Spleen (tissue), 11 donors: ENCODE measurements at regions not wholly inside any gene's neighbourhood (a gene's known extent, or its start where the extent isn't known, plus 50 kb on each side); places are given as distances from the start of the nearest gene placed in this dataset.

ENCODE experiments used
- DNase-seq: peaks from one replicate; pipeline ENCODE4 v3.0.0-alpha.2; 2020
- H3K27ac ChIP-seq, 8 donors: fragments of 200-600 bp; sonication (generic) in 7 of 8; 1 replicate in 4 of 8; 2 replicates in 4 of 8; pipeline versions ENCODE4 v1.5.0 to v1.8.0; 2016 to 2021; ENCODE audit warnings: inconsistent platforms in 4 of 8, mild to moderate bottlenecking in 4 of 8, moderate library complexity in 1 of 8
- H3K27me3 ChIP-seq, 7 donors: fragments of 200-600 bp; sonication (generic) in 6 of 7; replicated peaks in 1 of 7; 1 replicate in 4 of 7; 2 replicates in 3 of 7; pipeline versions ENCODE4 v1.5.0 to v1.8.0; 2016 to 2021; ENCODE audit warnings: inconsistent platforms in 3 of 7, mild to moderate bottlenecking in 1 of 7
- H3K36me3 ChIP-seq, 6 donors: fragments of 200-600 bp; sonication (generic) in 5 of 6; 1 replicate in 4 of 6; 2 replicates in 2 of 6; pipeline versions ENCODE4 v1.5.0 to v1.8.0; 2016 to 2021; ENCODE audit warnings: inconsistent platforms in 2 of 6
- H3K4me1 ChIP-seq, 6 donors: fragments of 200-600 bp; sonication (generic) in 5 of 6; 1 replicate in 3 of 6; 2 replicates in 3 of 6; pipeline versions ENCODE4 v1.5.0 to v1.8.0; 2016 to 2021; ENCODE audit warnings: inconsistent platforms in 3 of 6
- H3K4me3 ChIP-seq, 8 donors: fragments of 200-600 bp; sonication (generic) in 7 of 8; 1 replicate in 4 of 8; 2 replicates in 4 of 8; pipeline versions ENCODE4 v1.5.0 to v1.8.0; 2016 to 2021; ENCODE audit warnings: inconsistent platforms in 4 of 8, mild to moderate bottlenecking in 4 of 8, moderate library complexity in 2 of 8
- H3K9me3 ChIP-seq, 8 donors: fragments of 200-600 bp; sonication (generic) in 7 of 8; 1 replicate in 4 of 8; 2 replicates in 4 of 8; pipeline versions ENCODE4 v1.5.0 to v1.8.0; 2016 to 2021; ENCODE audit warnings: inconsistent platforms in 4 of 8
- CTCF ChIP-seq, 11 experiments: fragments of 200-600 bp in 7 of 11; fragments of 450-650 bp in 4 of 11; sonication (generic) in 4 of 11; IDR thresholded peaks in 8 of 11; conservative IDR thresholded peaks in 3 of 11; 1 replicate in 7 of 11; 2 replicates in 4 of 11; pipeline versions ENCODE4 v1.4.0 to v1.8.0; 2016 to 2021; ENCODE audit warnings: antibody characterized with exemption in 11 of 11, inconsistent platforms in 4 of 11, mild to moderate bottlenecking in 1 of 11
- POLR2A ChIP-seq, 3 donors: fragments of 450-650 bp; IDR thresholded peaks; one replicate each; pipeline ENCODE4 v1.5.1; 2017; ENCODE audit warnings: antibody characterized with exemption in 3 of 3, mild to moderate bottlenecking in 1 of 3
- POLR2AphosphoS5 ChIP-seq, 3 donors: sonication (generic); formaldehyde crosslinking; IDR thresholded peaks; one replicate each; pipeline ENCODE4 v1.5.1; 2017; ENCODE audit warnings: antibody characterized with exemption in 3 of 3
- WGBS, 5 donors: extraction: QIAGEN DNeasy Blood & Tissue Kit in 3 of 5; methylation state at CpG; one replicate each; pipeline versions ENCODE4 v1.1.5 to v1.1.7; 2013 to 2018; 5-methylcytosine and 5-hydroxymethylcytosine counted together
- intact Hi-C: fragments of 100-400 bp; cut with DNase I; formaldehyde crosslinking; loops from one replicate; pipeline ENCODE4 v1.15.0; 2023; ENCODE audit warnings: low total_unique reads
- donor health status: healthy with polysubstance abuse.
- donor health status: DM: no; HTN: no; CAD: no; lungs with moderate emphysema.
- donor health status: DM: no; HTN: no; CAD: no.
- donor health status: Bipolar disorder and iron deficiency.
- donor health status: healthy.
- donor health status: DM: no; HTN: no; CAD: no.
- donor health status: DM: yes; HTN: yes; CAD: no.

- Histone ChIP-seq H3K4me3 (no peak overlapping the region), H3K9me3 (peaks cover 0 to 38% (median 28%) of the 10 kb centered on the region in 8 donors), H3K27me3 (no peaks in the 10 kb centered on the region), H3K36me3 (no peaks in the 10 kb centered on the region), H3K27ac (no peak overlapping the region), H3K4me1 (no peaks in the 10 kb centered on the region)
- TF ChIP-seq POLR2AphosphoS5 (IDR thresholded peaks at IDR 0.05) (no peak), CTCF (IDR thresholded peaks at IDR 0.05 in 8 of 11, conservative IDR thresholded peaks at IDR 0.05 in 3 of 11) (no peak), POLR2A (IDR thresholded peaks at IDR 0.05) (no peak)
- intact Hi-C loops, result no loop called here
- no peak for DNase-seq
- 65 to 85% (median 74%) methylated on average over 1 of the region's 1 CpG for WGBS, 5 donors
Measured at GRCh38 chr11:91955206-91955605, 269.4 kb upstream of the FAT3 start.

- WGBS, 5 donors, result 88 to 93% (median 92%) methylated on average over 5 of the region's 5 CpGs
Measured at GRCh38 chr11:91952056-91952455, 272.6 kb upstream of the FAT3 start.

GRCh38 chr11:91947215-91947820 is 277.3 kb upstream of the FAT3 start:
- intact Hi-C loops, result no loop called here
- TF ChIP-seq POLR2A (IDR thresholded peaks at IDR 0.05) (no peak), CTCF (IDR thresholded peaks at IDR 0.05 in 8 of 11, conservative IDR thresholded peaks at IDR 0.05 in 3 of 11) (no peak), POLR2AphosphoS5 (IDR thresholded peaks at IDR 0.05) (no peak)
- Histone ChIP-seq H3K4me1 (peaks cover 0 to 10% (median 0%) of the 10 kb centered on the region in 6 donors), H3K9me3 (peaks cover 0 to 5% (median 0%) of the 10 kb centered on the region in 8 donors), H3K4me3 (no peak overlapping the region), H3K36me3 (no peaks in the 10 kb centered on the region), H3K27me3 (no peaks in the 10 kb centered on the region), H3K27ac (no peak overlapping the region)
- 2 to 6% (median 3%) methylated on average over 2 of the region's 2 CpGs for WGBS, 5 donors
- no peak for DNase-seq

More at GRCh38 chr11:91952056-91952455, 272.6 kb upstream of the FAT3 start:
- DNase-seq, result no peak
- H3K9me3 ChIP-seq, result peaks cover 0 to 8% (median 4%) of the 10 kb centered on the region in 8 donors
- no peaks in the 10 kb centered on the region for H3K36me3 ChIP-seq
- H3K27ac ChIP-seq, result no peak overlapping the region
- intact Hi-C loops, result no loop called here
- H3K4me1 ChIP-seq, result peaks cover 0 to 3% (median 0%) of the 10 kb centered on the region in 6 donors
- H3K27me3 ChIP-seq, result no peaks in the 10 kb centered on the region
- no peak overlapping the region for H3K4me3 ChIP-seq
- no peak for TF ChIP-seq POLR2A (IDR thresholded peaks at IDR 0.05)
- no peak for TF ChIP-seq CTCF (IDR thresholded peaks at IDR 0.05 in 8 of 11, conservative IDR thresholded peaks at IDR 0.05 in 3 of 11)
- TF ChIP-seq POLR2AphosphoS5 (IDR thresholded peaks at IDR 0.05), result no peak

GRCh38 chr11:91946397-91946951 is 278.1 kb upstream of the FAT3 start:
- WGBS, 5 donors, result 16 to 62% (median 34%) methylated on average over 1 of the region's 1 CpG
- Histone ChIP-seq H3K27me3 (no peaks in the 10 kb centered on the region), H3K27ac (no peak overlapping the region), H3K4me1 (peaks cover 0 to 10% (median 0%) of the 10 kb centered on the region in 6 donors), H3K4me3 (no peak overlapping the region), H3K36me3 (no peaks in the 10 kb centered on the region), H3K9me3 (peaks cover 0 to 5% (median 0%) of the 10 kb centered on the region in 8 donors)
- TF ChIP-seq POLR2A (IDR thresholded peaks at IDR 0.05), result no peak
- no peak for TF ChIP-seq POLR2AphosphoS5 (IDR thresholded peaks at IDR 0.05)
- TF ChIP-seq CTCF (IDR thresholded peaks at IDR 0.05 in 8 of 11, conservative IDR thresholded peaks at IDR 0.05 in 3 of 11), result no peak
- intact Hi-C loops, result no loop called here
- no peak for DNase-seq
